Lung microvascular endothelial cell (primary cell): ENCODE measurements at regions not wholly inside any gene's neighbourhood (a gene's known extent, or its start where the extent isn't known, plus 50 kb on each side); places are given as distances from the start of the nearest gene placed in this dataset.
A peak's percentile ranks its signal among the peaks of the same experiment; 100 is the strongest.
"Not testable (repeated sequence)": the region's sequence is repeated elsewhere in the genome, so short reads cannot be mapped to it uniquely, and the experiment has no call there.

Source experiments
- DNase-seq, 2 donors: peaks; one replicate each; pipeline versions ENCODE4 v3.0.0 to v3.0.0-alpha.2; 2010; ENCODE audit warnings: low read depth in 2 of 2

DNA sequence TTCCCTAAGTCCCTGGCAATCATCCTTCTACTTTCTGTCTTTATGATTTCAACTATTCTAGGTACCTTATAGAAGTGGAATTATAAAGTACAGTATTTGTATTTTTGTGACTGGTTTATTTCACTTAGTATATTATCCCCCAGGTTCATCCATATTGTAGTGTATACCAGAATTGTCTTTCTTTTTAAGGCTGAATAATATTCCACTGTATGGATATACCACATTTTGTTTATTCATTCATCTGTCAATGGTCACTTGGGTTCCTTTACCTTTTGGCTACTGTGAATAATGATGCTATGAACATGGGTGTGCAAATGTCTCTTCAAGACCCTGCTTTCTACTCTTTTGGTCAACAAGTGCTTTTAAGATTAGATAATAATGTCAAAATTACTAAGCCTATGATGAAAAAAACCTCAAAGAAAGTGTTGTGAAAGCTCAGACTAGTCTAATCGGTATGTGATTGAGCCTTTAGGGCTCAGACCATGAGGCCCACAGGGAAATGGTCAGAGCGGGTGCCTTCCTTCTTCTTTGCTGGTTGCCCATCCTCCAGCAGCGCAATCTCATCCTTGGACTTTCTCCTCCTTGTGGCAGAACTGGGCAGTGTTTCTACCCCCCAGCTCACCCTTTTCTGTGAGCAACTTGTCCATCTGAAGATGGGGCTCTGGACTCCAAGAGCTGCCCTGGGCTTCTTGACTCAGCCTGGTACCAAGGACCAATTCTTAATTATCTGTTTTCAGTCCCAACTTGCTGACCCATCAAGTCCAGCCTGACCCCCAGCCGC lies 105.4 kb downstream of the TTC8 start:
- DNase-seq = peak; percentile 3 to 11

DNA sequence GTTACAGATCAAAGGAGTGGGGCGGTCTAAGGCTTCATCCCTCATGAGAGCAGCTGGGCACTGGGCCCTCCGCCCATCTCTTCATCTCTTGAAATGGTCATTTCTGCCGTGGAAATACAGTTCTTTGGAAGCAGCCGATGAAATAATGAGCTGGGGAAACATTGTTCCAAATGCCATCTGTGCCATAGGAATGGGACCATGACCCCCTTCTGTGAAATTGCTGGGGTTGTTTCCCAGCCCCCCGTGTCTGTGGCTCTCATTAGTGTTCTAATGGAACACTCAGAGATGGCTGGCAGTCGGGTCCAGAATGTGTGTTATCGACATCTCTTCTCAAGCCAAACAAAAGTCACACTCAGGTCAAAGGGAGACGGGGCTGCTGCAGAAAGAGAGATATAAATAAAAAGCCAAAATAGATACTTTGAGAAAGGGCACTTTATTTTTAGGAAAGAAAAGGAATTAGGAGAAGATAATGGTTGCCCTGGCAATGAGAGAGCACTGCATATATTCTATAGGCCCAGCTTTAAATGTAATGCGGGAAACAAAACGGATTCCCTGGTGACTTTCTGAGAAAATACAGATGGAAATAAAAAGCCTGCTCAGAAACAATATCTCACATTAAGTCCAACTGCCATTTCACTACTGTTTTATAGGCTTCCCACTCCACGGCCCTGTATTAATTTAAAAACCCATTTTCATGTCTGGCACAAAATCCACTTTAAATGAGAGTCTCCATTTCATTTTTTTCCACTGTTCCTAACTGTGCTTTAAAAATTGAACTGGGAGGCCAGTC lies 107.1 kb downstream of the TTC8 start:
- DNase-seq = no peak

DNA sequence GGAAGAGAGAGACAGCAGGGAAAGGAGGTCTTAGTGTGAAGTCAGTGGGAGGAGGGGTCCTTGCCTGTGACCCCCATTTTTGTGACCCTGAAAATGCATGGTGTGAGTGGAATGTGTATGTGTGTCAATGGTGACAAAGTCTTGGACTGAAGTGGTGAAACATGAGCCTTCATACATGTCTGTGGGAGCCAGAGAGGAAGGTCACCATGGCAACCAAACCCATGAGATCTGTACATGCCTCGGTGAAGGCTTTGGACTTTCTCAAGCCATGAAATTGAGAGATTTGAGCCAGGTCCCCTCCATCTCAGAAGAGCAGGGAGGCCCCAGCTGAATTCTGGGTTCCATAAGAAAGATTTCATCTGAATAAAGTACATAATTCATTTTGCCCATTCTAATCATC lies 108.7 kb downstream of the TTC8 start:
- DNase-seq = no peak

DNA sequence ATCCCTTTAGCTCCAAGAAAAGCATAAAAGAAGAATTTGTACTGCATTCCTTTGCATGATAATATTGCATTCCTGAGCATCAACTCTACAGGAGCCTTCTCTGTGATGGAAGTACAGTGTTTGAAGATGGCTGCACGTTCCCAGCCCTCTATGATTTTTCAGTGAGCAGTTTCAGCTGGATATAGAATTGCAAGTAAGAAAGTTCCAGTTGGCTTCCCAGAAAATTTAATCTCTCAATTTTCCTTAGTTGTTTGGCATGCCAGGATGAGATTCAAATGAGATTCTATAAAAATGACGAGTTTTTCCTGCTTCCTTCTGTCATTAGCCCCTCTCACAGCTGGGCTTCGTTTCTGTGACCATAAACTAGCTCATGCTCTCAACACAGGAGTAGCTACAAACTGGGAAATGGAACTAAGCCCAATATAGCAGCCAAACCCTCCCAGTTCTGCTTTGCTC lies 109.9 kb downstream of the TTC8 start:
- DNase-seq = no peak

GRCh38 chr14:88935083-88935482 lies 110.6 kb downstream of the TTC8 start:
- no peak for DNase-seq

GRCh38 chr14:88937706-88938105 lies 113.3 kb downstream of the TTC8 start:
- no peak for DNase-seq

GRCh38 chr14:88940671-88941070 lies 116.2 kb downstream of the TTC8 start:
- DNase-seq = no peak

DNA sequence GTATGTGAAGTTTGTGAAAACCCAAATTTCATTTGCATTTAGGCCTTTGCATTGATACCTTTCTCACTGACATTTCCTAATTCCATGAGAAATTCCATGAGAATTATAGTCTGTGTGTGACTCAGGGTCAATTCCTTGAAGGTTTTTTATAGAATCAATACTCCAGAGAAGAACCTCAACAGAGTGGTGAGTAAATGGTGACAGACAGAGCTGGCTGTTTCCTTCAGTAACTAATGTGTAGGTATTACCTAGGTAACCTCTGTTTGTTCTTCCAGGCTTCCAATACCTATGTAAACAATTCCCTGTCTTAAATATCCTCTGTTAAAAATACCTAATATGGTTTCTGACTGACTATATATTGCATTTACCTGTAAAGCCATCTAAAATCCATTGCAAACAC lies 117.0 kb downstream of the TTC8 start:
- no peak for DNase-seq

GRCh38 chr14:88947646-88948598 lies 123.5 kb downstream of the TTC8 start:
- DNase-seq = no peak

DNA sequence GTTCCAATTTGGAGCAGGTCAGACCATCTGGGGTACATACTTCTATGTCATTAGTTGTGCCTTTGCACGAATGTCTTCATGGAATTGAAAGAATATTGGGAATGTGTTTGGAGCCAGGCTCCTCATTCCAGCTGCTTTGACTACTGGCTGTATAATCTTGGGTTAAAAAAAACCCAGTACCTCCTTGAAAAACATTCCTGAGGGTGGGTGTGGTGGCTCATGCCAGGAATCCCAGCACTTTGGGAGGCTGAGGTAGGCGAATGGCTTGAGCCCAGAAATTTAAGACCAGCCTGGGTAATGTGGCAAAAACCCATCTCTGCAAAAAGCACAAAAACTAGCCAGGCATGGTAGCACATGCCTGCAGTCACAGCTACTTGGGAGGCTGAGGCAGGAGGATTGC lies 125.6 kb downstream of the TTC8 start:
- DNase-seq = no peak

GRCh38 chr14:88951370-88951769 lies 126.9 kb downstream of the TTC8 start:
- no peak for DNase-seq

DNA sequence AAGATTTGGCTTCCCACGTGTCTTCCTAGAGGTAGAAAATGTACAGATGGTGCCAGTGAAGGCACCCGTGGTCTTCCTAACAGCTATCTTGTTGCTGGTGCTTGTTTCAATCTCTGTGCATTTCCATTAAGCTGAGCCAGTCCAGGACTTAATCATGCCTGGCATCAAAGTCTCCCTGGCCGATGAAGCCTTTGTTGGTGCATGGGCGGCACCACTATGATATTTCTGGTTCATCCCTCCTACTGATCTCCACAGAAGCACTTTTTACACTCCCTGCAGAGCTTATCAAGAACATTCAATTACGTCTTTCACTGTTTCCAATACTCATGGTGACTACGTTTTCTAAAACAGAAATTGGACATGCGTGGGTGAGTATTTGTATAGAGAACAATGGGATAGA lies 128.4 kb downstream of the TTC8 start:
- no peak for DNase-seq

DNA sequence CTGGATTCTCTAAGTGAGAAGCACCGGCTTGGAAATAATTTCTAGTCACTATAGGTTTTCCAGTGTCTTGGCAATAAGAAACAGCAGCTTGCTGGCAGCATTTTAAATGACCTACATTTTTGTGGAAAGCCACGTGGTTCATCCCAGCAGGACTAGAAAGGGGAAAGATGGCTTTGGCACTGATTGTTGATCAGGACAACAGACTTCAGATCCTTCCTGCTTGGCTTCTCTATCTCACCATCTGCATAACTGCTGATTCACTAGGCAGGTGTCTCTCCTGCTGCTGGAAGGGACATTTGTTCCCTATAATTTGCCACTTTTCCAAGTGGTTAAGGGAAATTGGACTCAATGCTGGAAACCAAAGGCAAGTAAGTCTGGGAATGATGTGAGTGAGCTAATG lies 131.0 kb downstream of the TTC8 start:
- no peak for DNase-seq

GRCh38 chr14:88960496-88960895 lies 136.0 kb downstream of the TTC8 start:
- DNase-seq = no peak

- DNase-seq = no peak
Measured at GRCh38 chr14:88961214-88961613, 136.8 kb downstream of the TTC8 start.

DNA sequence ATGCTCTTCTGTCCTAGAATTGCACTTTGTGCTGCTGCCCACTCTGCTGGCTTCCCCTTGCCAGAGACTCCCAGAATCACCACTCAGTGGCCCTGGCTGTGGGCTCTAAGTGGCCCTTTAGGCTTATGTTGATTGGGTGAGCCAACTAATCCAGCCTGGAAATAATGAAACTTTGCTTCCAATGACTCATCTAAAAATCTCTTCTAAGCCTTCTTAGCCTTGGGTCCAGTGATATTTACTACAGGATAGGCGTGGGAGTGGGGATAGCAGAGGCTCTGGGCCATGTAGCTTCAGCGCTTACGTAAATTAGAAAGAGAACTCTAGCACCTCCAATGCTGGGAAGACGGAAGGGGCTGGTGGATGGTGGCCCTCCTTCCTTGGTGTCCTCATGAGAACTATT lies 137.9 kb downstream of the TTC8 start:
- no peak for DNase-seq

DNA sequence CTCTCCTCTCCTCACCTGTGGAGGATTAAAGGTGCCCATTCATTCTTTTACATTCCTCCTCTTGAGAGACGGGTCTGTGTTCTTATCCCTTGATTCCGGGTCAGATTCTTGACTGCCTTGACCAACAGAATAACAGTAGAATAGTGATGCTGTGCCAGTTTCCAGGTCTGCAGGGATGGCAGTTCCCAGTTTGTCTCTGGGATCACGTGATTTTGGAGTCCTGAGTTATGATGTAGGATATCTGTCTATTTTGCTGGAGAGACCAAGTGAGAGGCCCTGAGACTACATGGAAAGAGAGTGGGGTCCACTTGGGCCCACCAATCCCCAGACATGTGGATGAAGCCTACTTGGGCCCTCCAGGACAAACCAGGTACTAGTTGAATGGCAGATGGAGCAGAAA lies 142.8 kb downstream of the TTC8 start:
- DNase-seq = no peak

- DNase-seq = no peak
Measured at GRCh38 chr14:88975043-88975830, 150.8 kb downstream of the TTC8 start.

GRCh38 chr14:88975926-88976325 lies 151.5 kb downstream of the TTC8 start:
- DNase-seq = no peak

DNA sequence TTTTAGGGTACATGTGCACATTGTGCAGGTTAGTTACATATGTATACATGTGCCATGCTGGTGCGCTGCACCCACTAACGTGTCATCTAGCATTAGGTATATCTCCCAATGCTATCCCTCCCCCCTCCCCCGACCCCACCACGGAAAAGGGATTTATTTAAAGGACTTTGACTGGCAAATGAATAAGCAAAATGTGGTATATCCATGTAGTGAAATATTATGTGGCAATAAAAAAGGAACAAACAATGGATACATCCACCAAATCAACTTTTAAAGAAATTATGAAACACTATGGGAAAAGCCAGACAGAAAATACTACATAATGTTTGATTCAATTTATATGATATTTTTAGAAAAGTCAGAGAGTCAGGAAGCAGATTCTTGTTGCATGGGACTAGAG lies 156.5 kb downstream of the TTC8 start:
- DNase-seq = not testable (repeated sequence)

GRCh38 chr14:88981948-88982347 lies 157.5 kb downstream of the TTC8 start:
- DNase-seq = no peak
